ENCODE measurements at regions not wholly inside any gene's neighbourhood (a gene's known extent, or its start where the extent isn't known, plus 50 kb on each side); places are given as distances from the start of the nearest gene placed in this dataset.

- H3K27ac ChIP-seq: no peak overlapping the region
- TF ChIP-seq CTCF (IDR thresholded peaks at IDR 0.05): no peak
- DNase-seq (no peak), ATAC-seq (no peak)
- peaks cover 3% of the 10 kb centered on the region for H3K27me3 ChIP-seq (ENCODE audit: low read depth)
- intact Hi-C loops (cut with DNase I): no loop called here
- no peak overlapping the region for H3K4me3 ChIP-seq
- H3K36me3 ChIP-seq: no peaks in the 10 kb centered on the region
- no peaks in the 10 kb centered on the region for H3K9me3 ChIP-seq
- no peaks in the 10 kb centered on the region for H3K4me1 ChIP-seq
Observed at GRCh38 chr11:128058580-128059208, 528.7 kb downstream of the ETS1 start.

GRCh38 chr11:128057786-128058395, 529.5 kb downstream of the ETS1 start:
- H3K9me3 ChIP-seq: no peaks in the 10 kb centered on the region
- H3K36me3 ChIP-seq: no peaks in the 10 kb centered on the region
- ATAC-seq (no peak), DNase-seq (no peak)
- no peak overlapping the region for H3K27ac ChIP-seq
- H3K4me3 ChIP-seq: no peak overlapping the region
- TF ChIP-seq CTCF (IDR thresholded peaks at IDR 0.05): no peak
- peaks cover 2% of the 10 kb centered on the region for H3K4me1 ChIP-seq
- intact Hi-C loops (cut with DNase I): no loop called here
- no peaks in the 10 kb centered on the region for H3K27me3 ChIP-seq (ENCODE audit: low read depth)

- TF ChIP-seq CTCF (IDR thresholded peaks at IDR 0.05): no peak
- H3K4me1 ChIP-seq: peaks cover 12% of the 10 kb centered on the region
- ATAC-seq (no peak), DNase-seq (no peak)
- no peaks in the 10 kb centered on the region for H3K9me3 ChIP-seq
- intact Hi-C loops (cut with DNase I): no loop called here
- H3K27me3 ChIP-seq (ENCODE audit: low read depth): no peaks in the 10 kb centered on the region
- H3K4me3 ChIP-seq: no peak overlapping the region
- no peaks in the 10 kb centered on the region for H3K36me3 ChIP-seq
- no peak overlapping the region for H3K27ac ChIP-seq
Observed at GRCh38 chr11:128055576-128056217, 531.7 kb downstream of the ETS1 start.

- Histone ChIP-seq H3K27ac (peak overlapping the region; percentile 44), H3K9me3 (no peaks in the 10 kb centered on the region), H3K27me3 (ENCODE audit: low read depth) (no peaks in the 10 kb centered on the region), H3K36me3 (no peaks in the 10 kb centered on the region), H3K4me1 (peaks cover 12% of the 10 kb centered on the region), H3K4me3 (no peak overlapping the region)
- ATAC-seq (no peak), DNase-seq (no peak)
- intact Hi-C loops (cut with DNase I): no loop called here
- no peak for TF ChIP-seq CTCF (IDR thresholded peaks at IDR 0.05)
Observed at GRCh38 chr11:128053981-128054931, 533.1 kb downstream of the ETS1 start.

- H3K4me3 ChIP-seq: no peak overlapping the region
- DNase-seq (no peak), ATAC-seq (no peak)
- TF ChIP-seq CTCF (IDR thresholded peaks at IDR 0.05): no peak
- peaks cover 12% of the 10 kb centered on the region for H3K4me1 ChIP-seq
- no peak overlapping the region for H3K27ac ChIP-seq
- intact Hi-C loops (cut with DNase I): no loop called here
- H3K36me3 ChIP-seq: no peaks in the 10 kb centered on the region
- no peaks in the 10 kb centered on the region for H3K27me3 ChIP-seq (ENCODE audit: low read depth)
- H3K9me3 ChIP-seq: no peaks in the 10 kb centered on the region
Observed at GRCh38 chr11:128052912-128053641, 534.3 kb downstream of the ETS1 start.

All from lower lobe of right lung (tissue), 2 donors.